GM21515 (cell line): ENCODE measurements at regions not wholly inside any gene's neighbourhood (a gene's known extent, or its start where the extent isn't known, plus 50 kb on each side); places are given as distances from the start of the nearest gene placed in this dataset.
"Not testable (repeated sequence)": the region's sequence is repeated elsewhere in the genome, so short reads cannot be mapped to it uniquely, and the experiment has no call there.

Source experiments
- ATAC-seq: cut with Tn5 transposase; IDR thresholded peaks from one replicate; pipeline ENCODE4 v1.9.1; 2021; ENCODE audit not compliant: unreplicated experiment

DNA sequence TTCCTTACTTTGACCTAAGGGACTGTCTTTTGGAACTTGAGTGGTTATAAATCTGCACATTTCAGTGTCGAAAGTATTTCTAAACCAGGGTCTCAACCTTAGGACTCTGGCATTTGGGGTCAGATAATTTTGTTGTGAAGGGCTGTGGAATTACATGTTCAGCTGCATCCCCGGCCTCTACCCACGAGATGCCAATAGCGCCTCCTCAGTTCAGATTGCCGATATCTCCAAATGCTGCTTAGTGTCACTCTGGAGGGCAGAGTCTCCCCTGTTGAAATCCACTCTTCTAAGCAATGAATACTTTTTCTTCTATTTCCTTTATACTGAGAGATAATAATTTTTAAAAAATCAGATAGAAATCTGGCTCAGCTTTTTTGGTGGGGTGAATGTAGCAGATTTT, 379.4 kb upstream of the RGS6 start:
- no peak for ATAC-seq

DNA sequence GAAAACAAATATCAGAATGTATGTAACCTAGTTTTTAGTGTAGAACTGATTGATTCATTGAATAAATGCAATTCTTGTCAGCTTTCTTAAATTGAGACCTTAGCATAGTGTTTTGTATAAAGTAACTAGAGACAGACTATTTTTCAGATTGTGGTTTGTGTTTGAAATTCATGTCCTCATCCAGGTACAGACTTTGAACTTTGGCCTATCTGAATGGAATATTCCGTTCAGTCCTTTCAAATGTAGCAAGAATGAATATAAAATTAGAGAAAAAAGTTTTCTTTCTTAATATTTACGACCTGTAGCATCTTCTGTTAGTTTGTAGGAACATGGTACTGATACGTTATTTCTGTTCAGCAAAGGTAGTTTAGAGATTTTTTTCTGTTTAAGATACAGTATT, 378.4 kb upstream of the RGS6 start:
- ATAC-seq: no peak

DNA sequence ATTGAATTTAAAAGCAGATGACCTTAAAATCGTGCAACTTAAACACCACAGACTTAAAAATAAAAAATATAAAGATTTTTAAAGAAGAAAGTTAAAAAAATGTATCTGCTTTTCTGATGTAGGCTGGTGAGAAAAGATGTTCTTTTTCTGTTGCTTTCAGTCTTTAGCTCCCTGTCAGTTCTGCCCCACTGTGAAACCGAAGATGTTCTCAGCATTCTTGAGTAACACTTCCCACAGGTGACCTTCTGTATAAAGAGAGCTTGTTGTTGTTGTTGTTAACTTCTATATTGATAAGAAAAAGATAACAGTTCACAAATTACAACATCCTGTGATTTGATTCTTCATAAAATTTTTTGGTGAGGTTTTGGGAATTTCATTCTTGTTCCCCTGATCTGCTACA, 377.9 kb upstream of the RGS6 start:
- ATAC-seq: no peak

DNA sequence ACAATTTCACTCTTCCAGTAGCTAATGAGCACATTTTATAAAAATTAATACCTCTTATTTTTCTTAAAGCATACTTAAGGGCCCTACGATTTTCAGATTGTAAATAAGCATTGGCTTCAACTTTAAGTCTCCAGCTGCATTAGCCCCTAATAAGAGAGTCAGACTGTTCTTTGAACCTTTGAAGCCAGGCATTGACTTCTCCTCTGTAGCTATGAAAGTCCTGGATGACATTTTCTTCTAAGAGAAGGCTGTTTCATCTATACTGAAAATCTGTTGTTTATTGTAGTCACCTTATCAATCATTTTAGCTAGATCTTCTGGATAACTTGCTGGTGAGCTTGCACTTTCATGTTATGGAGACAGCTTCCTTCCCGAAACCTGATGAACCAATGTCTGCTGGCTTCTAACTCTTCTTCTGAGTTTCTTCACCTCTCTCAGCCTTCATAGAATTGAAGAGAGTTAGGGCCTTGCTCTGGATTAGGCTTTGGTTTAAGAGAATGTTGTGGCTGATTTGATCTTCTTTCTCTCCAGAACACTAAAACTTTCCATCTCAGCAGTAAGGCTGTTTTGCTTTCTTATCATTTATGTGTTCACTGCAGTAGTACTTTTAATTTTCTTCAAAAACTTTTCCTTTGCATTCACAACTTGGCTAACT, 377.1 kb upstream of the RGS6 start:
- peak; percentile 27 for ATAC-seq

DNA sequence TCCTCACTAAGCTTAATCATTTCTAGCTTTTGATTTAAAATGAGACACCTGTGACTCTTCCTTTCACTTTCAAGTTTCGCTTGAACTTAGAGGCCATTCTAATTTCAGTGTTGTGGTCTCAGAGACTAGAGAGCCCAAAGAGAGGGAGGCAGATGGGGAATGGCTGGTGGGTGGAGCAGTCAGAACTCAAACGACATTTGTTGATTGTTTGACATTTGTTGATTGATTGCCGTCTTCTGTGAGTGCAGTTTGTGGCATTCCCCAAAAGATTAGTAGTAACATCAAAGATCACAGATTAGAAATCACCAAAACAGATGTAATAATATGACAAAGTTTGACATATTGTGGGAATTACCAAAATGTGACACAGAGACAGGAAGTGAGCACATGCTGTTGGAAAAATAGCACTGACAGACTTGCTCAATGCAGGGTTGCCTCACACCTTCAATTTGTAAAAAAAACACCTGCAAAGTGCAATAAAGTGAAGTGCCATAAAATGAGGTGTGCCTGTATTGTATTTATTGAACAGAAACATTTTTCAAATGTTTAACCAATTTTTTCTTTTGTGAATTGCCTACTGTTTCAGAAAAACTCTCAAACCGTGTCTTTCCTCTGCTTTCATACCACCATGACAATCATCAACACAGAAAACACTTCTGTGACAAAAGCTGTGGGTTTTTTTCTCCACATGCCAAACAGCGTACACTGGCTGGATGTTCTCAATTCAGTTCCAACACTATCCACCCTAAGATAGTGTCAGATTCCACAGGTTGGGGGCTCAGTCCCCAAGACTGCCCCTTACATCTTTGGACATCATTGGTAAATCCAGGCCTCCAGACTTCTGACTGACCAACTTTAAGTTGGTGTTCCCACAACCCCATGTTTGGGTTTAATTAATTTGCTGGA, 376.3 kb upstream of the RGS6 start:
- ATAC-seq: peak; percentile 79

DNA sequence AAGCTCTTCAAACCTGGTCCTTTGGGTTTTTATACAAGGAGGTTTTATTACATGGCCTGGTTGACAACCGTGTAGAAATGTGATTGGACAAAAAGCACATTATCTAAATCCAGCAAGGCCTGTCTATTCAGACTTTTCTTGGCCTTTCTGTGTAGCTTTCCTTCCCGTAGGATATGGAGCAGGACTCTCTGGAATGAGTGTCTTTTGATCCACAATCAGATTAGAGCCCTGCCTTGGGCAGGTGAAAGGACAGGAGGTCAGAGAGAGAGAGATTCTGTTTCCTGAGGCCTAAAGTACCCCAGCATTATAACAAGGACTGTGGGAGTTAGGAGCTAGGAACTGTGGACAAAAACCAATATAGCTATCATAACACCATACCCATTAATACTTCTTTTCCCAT, 375.5 kb upstream of the RGS6 start:
- ATAC-seq: no peak

DNA sequence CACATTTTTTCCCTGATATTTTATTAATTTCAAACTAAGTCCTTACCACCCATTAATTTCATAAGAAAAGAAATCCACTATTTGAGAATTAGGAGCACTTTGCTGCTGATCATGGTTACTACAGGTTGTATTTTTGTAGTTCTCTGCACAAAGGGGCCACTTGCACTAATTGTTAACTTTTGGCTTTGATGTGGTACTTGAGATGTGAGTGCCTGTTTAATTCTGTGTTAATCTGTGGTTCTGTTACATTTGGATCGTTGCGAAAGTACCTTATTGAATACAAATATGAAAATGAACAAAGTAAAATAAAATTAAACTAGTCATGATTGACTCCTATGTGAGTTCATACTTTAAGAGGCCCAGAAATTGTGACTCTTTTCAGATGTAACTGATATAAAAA, 374.9 kb upstream of the RGS6 start:
- ATAC-seq: no peak

DNA sequence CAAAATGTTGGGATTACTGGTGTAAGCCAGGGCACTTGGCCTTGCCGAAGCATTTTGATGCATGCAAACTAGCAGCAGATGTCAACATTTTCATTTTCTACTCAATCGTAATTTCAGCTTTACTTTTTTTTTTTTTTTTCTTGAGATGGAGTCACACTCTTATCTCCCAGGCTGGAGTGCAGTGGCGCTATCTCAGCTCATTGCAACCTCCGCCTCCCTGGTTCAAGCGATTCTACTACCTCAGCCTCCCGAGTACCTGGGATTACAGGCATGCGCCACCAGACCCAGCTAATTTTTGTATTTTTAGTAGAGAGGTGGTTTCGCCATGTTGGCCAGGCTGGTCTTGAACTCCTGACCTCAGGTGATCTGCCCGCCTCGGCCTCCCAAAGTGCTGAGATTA, 373.3 kb upstream of the RGS6 start:
- not testable (repeated sequence) for ATAC-seq

DNA sequence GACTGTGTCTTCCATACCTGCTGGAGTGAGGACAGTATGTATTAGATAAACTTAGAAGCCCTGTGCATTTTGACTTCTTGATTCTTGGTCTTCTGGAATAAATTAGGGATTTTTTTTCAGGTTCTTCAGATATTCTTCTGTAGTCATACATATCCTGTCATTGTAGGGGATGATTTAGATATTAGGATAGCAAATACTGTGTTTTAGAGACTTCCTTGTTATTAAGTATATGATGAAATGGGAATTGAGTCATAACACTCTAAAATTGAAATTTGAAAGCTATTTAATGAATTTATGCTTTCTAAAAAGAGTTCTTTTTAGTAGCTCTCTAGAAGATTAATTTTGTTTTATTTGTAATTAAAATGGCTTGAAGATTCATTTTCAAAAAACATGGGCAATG, 371.5 kb upstream of the RGS6 start:
- no peak for ATAC-seq

DNA sequence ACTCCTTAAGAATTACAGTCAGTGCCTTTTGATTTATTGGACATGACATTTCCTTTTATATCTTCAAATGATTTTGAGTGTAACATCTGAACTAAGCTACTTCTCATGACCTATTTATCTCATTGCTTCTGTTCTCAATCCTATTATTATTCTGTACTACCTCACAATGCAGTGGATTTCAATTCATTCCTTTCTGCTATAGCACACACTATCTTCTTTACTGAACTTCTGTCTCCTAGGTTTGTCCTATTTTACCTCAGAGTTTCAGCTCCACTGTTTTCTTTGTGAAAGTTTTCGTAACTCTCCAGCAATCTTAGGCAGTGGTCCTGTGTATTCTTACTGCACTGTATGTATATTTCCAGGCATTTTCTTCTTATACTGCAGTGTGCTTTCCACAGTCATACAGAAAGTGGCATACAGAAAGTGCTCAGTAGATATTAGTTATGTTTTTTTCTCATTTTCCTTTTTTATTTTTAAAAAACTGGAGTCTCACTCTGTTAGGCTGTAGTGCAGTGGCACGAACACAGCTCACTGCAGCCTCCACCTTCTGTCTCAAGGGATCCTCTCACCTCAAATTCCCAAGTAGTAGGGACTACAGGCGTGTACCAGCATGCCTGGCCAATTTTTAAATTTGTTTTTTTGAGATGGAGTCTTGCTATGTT, 368.6 kb upstream of the RGS6 start:
- no peak for ATAC-seq

DNA sequence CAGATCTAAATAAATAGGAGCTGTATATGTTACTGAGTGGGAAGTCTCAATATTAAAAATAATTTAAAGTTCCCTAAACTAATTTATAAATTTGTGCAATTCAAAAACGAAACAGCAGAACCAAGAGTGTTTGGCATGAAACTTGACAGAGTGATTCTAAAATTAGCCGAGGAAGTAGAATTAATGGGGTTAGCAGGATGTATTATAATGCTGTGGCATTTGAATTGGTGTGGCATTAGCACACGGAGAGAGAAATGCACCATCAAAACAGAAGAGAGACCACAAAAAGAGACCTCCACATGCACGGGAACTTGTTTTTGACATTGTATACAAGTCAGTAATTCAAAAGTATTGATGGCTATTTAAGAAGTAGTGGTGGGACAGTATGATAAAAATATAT, 366.0 kb upstream of the RGS6 start:
- no peak for ATAC-seq

DNA sequence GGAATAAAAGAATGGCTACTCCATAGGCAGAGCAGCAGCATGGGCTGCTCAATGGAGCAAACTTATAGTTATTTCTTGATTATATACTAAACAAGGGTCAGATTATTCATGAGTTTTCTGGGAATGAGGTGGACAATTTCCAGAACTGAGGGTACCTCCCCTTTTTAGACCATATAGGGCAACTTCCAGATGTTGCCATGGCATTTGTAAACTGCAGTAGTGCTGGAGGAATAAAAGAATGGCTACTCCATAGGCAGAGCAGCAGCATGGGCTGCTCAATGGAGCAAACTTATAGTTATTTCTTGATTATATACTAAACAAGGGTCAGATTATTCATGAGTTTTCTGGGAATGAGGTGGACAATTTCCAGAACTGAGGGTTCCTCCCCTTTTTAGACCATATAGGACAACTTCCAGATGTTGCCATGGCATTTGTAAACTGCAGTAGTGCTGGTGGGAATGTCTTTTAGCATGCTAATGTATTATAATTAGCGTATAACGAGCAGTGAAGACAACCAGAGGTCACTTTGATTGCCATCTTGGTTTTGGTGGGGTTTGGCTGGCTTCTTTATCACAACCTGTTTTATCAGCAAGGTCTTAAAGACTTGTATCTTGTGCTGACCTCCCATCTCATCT, 364.6 kb upstream of the RGS6 start:
- not testable (repeated sequence) for ATAC-seq

DNA sequence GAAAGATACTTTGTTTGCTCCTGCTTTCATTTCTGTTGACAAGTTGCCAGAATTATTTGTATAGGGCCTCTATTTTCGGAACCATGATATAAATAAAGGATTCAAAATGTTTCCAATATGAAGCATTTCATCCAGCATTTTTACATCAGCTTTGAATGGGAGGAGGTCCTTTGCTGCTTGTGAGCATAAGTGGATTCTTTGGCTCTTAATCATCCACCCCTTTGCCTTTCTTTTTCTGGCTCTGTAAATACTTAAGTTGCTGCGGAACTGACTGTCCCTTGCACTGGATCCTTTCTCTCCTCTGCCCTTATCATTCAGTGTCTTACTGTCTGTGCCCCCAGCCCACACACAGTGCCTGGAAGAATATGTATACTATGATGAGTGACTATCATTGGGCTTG, 357.3 kb upstream of the RGS6 start:
- ATAC-seq: no peak

DNA sequence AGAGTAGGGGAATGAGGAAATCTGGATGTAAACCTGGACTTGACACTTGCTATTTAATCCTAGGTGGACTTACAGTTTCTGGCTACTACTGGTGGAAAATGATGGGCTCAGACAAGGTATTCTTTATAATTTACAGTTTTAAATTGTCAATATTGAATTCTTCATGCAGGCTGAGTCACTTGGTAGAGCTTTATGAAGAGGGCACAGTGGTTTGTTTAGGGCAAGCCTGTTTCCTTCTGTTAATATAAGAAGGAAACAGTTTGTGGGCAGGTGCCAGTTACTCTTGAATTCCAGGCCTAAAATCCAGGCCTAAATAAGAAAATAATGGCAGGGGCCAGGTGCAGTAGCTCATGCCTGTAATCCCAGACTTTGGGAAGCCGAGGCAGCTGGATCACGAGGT, 355.8 kb upstream of the RGS6 start:
- ATAC-seq: no peak

DNA sequence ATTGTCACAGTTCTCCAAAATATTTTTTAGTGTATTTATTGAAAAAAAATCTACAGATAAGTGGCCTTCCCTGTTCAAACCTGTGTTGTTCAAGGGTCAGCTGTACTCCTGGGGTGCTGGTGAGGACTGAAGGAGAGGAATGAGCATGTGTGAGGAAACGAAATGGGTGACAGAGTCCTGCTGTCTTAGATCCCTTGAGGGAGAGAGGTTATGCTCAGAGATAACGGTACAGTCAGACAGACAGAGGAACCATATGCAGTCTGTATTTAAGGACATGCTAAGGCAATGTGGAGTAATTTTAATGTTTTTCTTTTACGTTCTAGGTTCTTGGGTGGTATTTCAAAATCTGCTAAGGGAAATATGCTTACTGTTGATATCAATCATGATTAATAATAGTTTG, 352.9 kb upstream of the RGS6 start:
- ATAC-seq: no peak

DNA sequence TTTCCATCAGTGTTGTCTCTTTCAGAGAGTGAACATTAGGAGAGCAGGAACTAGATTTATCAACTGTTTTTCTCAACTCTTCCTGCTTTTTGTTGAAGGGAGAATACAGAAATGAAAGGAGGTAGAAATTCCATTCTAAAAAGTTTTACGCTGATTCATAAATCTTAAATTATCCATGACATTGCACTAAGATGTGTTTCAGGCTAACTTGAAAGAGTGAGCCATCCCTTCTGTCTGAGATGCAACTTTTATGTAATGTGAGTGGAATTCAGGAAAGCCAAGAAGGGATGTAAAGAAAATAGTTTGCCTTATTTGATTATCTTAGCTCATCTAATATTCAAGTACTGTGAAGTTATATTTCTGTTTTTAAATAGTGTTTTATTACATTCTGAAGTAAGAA, 349.5 kb upstream of the RGS6 start:
- ATAC-seq: no peak

DNA sequence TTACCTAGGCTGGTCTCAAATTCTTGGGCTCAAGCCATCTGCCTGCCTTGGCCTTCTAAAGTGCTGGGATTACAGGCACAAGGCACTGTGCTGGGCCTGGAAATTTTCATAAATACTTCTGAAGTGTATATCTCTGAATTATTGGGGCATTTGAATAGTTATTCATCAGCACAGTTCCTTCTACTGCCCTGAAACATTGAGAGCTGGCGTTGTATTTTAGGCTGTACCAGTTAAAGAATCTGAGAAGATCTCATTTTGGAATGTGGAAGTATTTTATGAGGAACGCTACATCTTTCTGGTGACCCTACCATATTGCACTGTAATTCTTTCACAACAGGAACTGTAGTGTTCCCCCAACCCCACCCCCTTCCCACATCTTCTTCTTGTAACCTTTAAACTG, 349.0 kb upstream of the RGS6 start:
- no peak for ATAC-seq

DNA sequence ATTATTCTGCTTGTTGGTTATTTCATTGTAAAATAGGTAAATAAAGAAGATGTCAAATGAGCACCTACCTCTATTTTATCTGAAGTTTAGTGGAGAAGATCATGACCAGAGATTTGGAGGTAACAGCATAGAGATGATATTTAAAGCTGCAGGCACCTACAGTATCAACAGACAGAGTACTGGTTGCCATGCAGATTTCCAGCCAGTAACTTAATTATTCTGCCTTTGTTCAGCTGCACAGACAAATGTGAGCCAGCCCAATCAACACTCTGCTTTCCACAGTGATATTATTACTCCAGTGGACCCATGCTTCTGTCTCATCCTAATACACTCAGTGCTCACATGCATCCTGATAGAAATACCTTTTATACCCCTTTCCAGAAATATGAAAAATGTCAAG, 348.5 kb upstream of the RGS6 start:
- no peak for ATAC-seq

DNA sequence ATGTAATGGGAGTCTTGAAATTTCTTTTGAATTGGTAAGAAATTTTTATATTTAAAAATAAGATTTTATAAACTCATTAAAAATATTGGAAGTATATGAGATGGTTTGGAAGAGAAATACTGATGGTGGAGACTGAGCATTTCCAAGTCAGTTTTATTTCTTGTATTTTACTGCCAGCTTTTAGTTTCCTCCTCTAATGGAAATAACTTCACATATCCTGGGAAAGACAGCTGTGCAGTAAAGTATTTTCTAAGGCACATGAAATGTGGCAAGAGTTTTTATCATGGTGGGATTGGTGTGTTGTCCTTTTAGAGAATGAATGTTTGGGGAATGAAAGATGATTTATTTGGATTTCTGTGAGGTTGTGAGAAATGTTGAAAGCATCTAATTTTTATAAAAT, 346.9 kb upstream of the RGS6 start:
- no peak for ATAC-seq

DNA sequence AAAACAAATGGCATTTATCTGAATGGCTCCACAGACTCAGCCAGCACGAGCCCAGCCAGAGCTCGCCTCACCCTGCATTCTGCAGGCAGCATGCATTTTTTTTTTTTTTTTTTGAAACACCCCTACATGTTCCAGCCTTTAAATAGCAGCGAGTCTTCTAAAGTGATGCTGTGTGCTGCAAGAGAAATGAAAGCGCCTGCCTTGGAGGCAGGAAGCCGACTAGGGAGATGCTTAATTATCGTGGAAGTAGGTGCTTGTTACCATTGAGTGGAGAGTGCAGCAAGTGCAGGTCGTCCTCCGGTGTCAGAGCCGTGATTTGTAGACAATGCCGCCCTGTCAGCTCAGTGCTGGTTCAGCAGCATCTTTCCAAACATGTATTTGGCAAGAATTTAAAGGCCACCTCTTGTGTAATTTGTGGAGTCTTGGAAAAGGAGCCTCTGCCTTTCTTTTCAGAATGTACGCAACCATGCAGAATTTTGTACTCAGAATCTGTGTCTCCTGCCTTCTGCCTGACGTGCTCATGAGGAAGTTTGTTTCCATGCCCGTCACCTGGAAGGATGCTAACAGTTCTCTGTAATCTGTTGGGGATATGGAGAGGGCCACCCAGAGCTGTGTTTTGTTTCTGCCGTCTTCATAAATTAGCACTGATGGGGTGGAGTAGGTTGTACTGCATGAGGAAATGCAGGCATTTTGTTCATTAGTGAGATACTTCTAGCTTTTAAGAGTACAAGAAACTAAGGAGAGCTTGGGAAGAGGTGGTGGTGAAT, 345.9 kb upstream of the RGS6 start:
- no peak for ATAC-seq

DNA sequence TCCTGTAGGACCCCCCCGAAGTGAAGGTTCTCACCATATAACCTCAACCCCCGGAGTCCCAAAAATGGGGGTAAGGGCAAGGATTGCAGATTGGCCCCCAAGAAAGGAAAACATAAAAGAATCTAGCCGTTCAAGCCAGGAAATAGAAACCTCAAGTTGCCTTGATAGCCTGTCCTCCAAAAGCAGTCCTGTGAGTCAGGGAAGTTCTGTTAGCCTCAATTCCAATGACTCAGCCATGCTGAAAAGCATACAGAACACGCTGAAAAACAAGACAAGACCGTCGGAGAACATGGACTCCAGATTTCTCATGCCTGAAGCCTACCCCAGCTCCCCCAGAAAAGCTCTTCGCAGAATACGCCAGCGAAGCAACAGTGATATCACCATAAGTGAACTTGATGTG, 344.2 kb upstream of the RGS6 start:
- ATAC-seq: no peak
